Kidney (tissue), 13 donors: ENCODE measurements at regions not wholly inside any gene's neighbourhood (a gene's known extent, or its start where the extent isn't known, plus 50 kb on each side); places are given as distances from the start of the nearest gene placed in this dataset.

Experiments
- DNase-seq, 5 donors: peaks; one replicate each; pipeline ENCODE4 v3.0.0-alpha.2; 2013 to 2020
- FAIRE-seq: peaks from 2 replicates; lab custom pipeline; 2012; peaks lifted over from hg19 to GRCh38; lab: Jason Lieb, UNC
- H3K27ac ChIP-seq, 2 donors: one replicate each; pipeline ENCODE4 v1.7.0; 2013; ENCODE audit warnings: low read depth in 2 of 2, low read length in 2 of 2, inconsistent platforms in 1 of 2
- H3K27me3 ChIP-seq: one replicate; pipeline ENCODE4 v1.7.1; 2013; ENCODE audit warnings: low read length, inconsistent platforms; ENCODE audit not compliant: control insufficient read depth, insufficient read depth
- H3K36me3 ChIP-seq, 3 donors: one replicate each; pipeline versions ENCODE4 v1.7.0 to v1.7.1; 2013; ENCODE audit warnings: low read length in 3 of 3, control low read depth in 1 of 3, inconsistent platforms in 1 of 3; ENCODE audit not compliant: insufficient read depth in 3 of 3, control insufficient read depth in 2 of 3
- H3K4me1 ChIP-seq, 3 donors: one replicate each; pipeline versions ENCODE4 v1.7.0 to v1.7.1; 2013; ENCODE audit warnings: low read length in 3 of 3, inconsistent platforms in 1 of 3, low read depth in 1 of 3; ENCODE audit not compliant: control insufficient read depth in 2 of 3, insufficient read depth in 2 of 3
- H3K4me3 ChIP-seq, 3 donors: one replicate each; pipeline versions ENCODE4 v1.7.0 to v1.8.1; 2013; ENCODE audit warnings: low read length in 3 of 3, control low read depth in 1 of 3, inconsistent platforms in 1 of 3
- H3K9ac ChIP-seq, 3 donors: one replicate each; pipeline versions ENCODE4 v1.7.0 to v1.7.1; 2013; ENCODE audit warnings: low read length in 3 of 3, control low read depth in 1 of 3, inconsistent platforms in 1 of 3
- H3K9me3 ChIP-seq, 3 donors: one replicate each; pipeline versions ENCODE4 v1.7.0 to v1.7.1; 2013; ENCODE audit warnings: low read length in 3 of 3, control low read depth in 1 of 3, inconsistent platforms in 1 of 3; ENCODE audit not compliant: control insufficient read depth in 2 of 3, insufficient read depth in 1 of 3
- CTCF ChIP-seq: IDR thresholded peaks from 3 replicates; pipeline ENCODE4 v1.5.1; 2012; ENCODE audit warnings: mild to moderate bottlenecking, moderate library complexity, borderline replicate concordance; ENCODE audit not compliant: insufficient read depth; ENCODE audit errors: extremely low read depth
- intact Hi-C: fragments of 100-400 bp; cut with DNase I; formaldehyde crosslinking; loops from one replicate; pipeline ENCODE4 v1.11.1; 2022
- donor health status: control.
- donor health status: control.
- donor health status: control.
- donor health status: control.
- donor health status: control.
- donor health status: DM: yes; HTN: yes; CAD: no.
- donor health status: Normal renal cell carcinoma (clear cell type).

GRCh38 chr6:14381829-14382677 is 264.5 kb downstream of the CD83 start:
- Histone ChIP-seq H3K4me1 (no peaks in the 10 kb centered on the region), H3K27ac (no peak overlapping the region), H3K36me3 (no peaks in the 10 kb centered on the region), H3K4me3 (no peak overlapping the region), H3K27me3 (no peaks in the 10 kb centered on the region), H3K9me3 (no peaks in the 10 kb centered on the region), H3K9ac (no peak overlapping the region)
- intact Hi-C loops = no loop called here
- TF ChIP-seq CTCF = no peak
- FAIRE-seq (no peak), DNase-seq (no peak)

- TF ChIP-seq CTCF = no peak
- no peak overlapping the region for H3K4me3 ChIP-seq
- DNase-seq (no peak), FAIRE-seq (no peak)
- no peak overlapping the region for H3K9ac ChIP-seq
- H3K36me3 ChIP-seq = no peaks in the 10 kb centered on the region
- intact Hi-C loops = no loop called here
- H3K4me1 ChIP-seq = no peaks in the 10 kb centered on the region
- H3K27me3 ChIP-seq = no peaks in the 10 kb centered on the region
- no peaks in the 10 kb centered on the region for H3K9me3 ChIP-seq
- no peak overlapping the region for H3K27ac ChIP-seq
These were observed 265.2 kb downstream of the CD83 start for GRCh38 chr6:14382678-14383236.

- peak in 1 of 5 donors; percentile 26 for DNase-seq
- Histone ChIP-seq H3K27me3 (no peaks in the 10 kb centered on the region), H3K27ac (no peak overlapping the region)
These were observed 266.0 kb downstream of the CD83 start for GRCh38 chr6:14383393-14384174.

More at GRCh38 chr6:14383393-14384174, 266.0 kb downstream of the CD83 start:
- H3K36me3 ChIP-seq = no peaks in the 10 kb centered on the region
- H3K9ac ChIP-seq = no peak overlapping the region
- H3K9me3 ChIP-seq = no peaks in the 10 kb centered on the region
- FAIRE-seq = no peak
- peaks cover 0 to 3% (median 0%) of the 10 kb centered on the region in 3 donors for H3K4me1 ChIP-seq
- intact Hi-C loops = no loop called here
- TF ChIP-seq CTCF = no peak
- no peak overlapping the region for H3K4me3 ChIP-seq
